K562 (cell line): ENCODE measurements at regions not wholly inside any gene's neighbourhood (a gene's known extent, or its start where the extent isn't known, plus 50 kb on each side); places are given as distances from the start of the nearest gene placed in this dataset.

ENCODE experiments used
- CCNT2 ChIP-seq: IDR thresholded peaks from 2 replicates; pipeline ENCODE4 v1.6.1; 2011; ENCODE audit warnings: borderline replicate concordance, low read depth, mild to moderate bottlenecking, moderate library complexity, mixed read lengths, low read length; ENCODE audit not compliant: insufficient read length; ENCODE audit errors: extremely low read depth
- CREB3L1 ChIP-seq: fragments of 450-650 bp; IDR thresholded peaks from 2 replicates; pipeline ENCODE4 v1.6.1; 2014; ENCODE audit warnings: low read depth, mild to moderate bottlenecking, moderate library complexity, borderline replicate concordance
- ELF1 ChIP-seq: fragments of 200-800 bp; sonication (Bioruptor generic); IDR thresholded peaks from 2 replicates; pipeline ENCODE4 v1.6.1; 2016; ENCODE audit warnings: missing genetic modification characterization, missing compliant biosample characterization
- FOXM1 ChIP-seq, 2 experiments: fragments of 450-650 bp in 1 of 2; sonication (generic) in 1 of 2; formaldehyde crosslinking in 1 of 2; IDR thresholded peaks; 2 replicates each; pipeline versions ENCODE4 v1.6.1 to v1.9.0; 2017 to 2022; ENCODE audit warnings: low read depth in 2 of 2, mild to moderate bottlenecking in 2 of 2, missing genetic modification reagents in 1 of 2, moderate library complexity in 1 of 2
- KLF10 ChIP-seq: fragments of 250-450 bp; sonication (Bioruptor Pico); IDR thresholded peaks from 2 replicates; pipeline ENCODE4 v1.6.1; 2021; ENCODE audit warnings: matching md5 sums
- MAFK ChIP-seq: IDR thresholded peaks from 2 replicates; pipeline ENCODE4 v1.6.1; 2011; ENCODE audit warnings: low read length, improper control_type of control experiment
- NONO ChIP-seq, 2 experiments: fragments of 200-400 bp in 1 of 2; fragments of 450-650 bp in 1 of 2; formaldehyde crosslinking in 1 of 2; IDR thresholded peaks; 2 replicates each; pipeline ENCODE4 v1.6.1; 2017; ENCODE audit warnings: low read depth in 2 of 2, mild to moderate bottlenecking in 2 of 2, moderate library complexity in 2 of 2, low read length in 1 of 2
- ZNF277 ChIP-seq: fragments of 250-450 bp; sonication (Bioruptor Pico); IDR thresholded peaks from 2 replicates; pipeline ENCODE4 v1.8.0; 2022; ENCODE audit warnings: inconsistent platforms, mild to moderate bottlenecking, moderate library complexity, borderline replicate concordance
- ZNF384 ChIP-seq: IDR thresholded peaks from 2 replicates; pipeline ENCODE4 v1.6.1; 2012; ENCODE audit warnings: low read depth, low read length, improper control_type of control experiment
- TF ChIP-seq, protein P1 (sequence below): sonication (generic); formaldehyde crosslinking; IDR thresholded peaks from 2 replicates; pipeline ENCODE4 v1.8.0; 2023; ENCODE audit warnings: mild to moderate bottlenecking, missing genetic modification reagents
- TF ChIP-seq, protein P2 (sequence below): fragments of 450-650 bp; formaldehyde crosslinking; conservative IDR thresholded peaks from 2 replicates; pipeline ENCODE4 v1.4.0; 2022; ENCODE audit warnings: mild to moderate bottlenecking, missing genetic modification characterization

GRCh38 chr6:96700915-96701314 is 136.4 kb downstream of the GPR63 start (continued):
- TF ChIP-seq FOXM1 (IDR thresholded peaks at IDR 0.05; ENCODE audit: low read depth) (no peak), FOXM1 (CRISPR knock-in tag; IDR thresholded peaks at IDR 0.05; ENCODE audit: low read depth) (no peak), KLF10 (CRISPR knock-in tag) (no peak), ZNF384 (no peak), ZNF277 (no peak), CCNT2 (no peak), MAFK (no peak), ELF1 (tag) (no peak), NONO (IDR thresholded peaks at IDR 0.05; ENCODE audit: low read depth in 2 of 2, low read length in 1 of 2) (no peak), CREB3L1 (no peak)
- TF ChIP-seq, protein P1, sequence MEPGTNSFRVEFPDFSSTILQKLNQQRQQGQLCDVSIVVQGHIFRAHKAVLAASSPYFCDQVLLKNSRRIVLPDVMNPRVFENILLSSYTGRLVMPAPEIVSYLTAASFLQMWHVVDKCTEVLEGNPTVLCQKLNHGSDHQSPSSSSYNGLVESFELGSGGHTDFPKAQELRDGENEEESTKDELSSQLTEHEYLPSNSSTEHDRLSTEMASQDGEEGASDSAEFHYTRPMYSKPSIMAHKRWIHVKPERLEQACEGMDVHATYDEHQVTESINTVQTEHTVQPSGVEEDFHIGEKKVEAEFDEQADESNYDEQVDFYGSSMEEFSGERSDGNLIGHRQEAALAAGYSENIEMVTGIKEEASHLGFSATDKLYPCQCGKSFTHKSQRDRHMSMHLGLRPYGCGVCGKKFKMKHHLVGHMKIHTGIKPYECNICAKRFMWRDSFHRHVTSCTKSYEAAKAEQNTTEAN (CRISPR knock-in tag), result no peak
- TF ChIP-seq, protein P2, sequence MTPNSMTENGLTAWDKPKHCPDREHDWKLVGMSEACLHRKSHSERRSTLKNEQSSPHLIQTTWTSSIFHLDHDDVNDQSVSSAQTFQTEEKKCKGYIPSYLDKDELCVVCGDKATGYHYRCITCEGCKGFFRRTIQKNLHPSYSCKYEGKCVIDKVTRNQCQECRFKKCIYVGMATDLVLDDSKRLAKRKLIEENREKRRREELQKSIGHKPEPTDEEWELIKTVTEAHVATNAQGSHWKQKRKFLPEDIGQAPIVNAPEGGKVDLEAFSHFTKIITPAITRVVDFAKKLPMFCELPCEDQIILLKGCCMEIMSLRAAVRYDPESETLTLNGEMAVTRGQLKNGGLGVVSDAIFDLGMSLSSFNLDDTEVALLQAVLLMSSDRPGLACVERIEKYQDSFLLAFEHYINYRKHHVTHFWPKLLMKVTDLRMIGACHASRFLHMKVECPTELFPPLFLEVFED (CRISPR knock-in tag), result no peak
- TF ChIP-seq, all 486 proteins: peak for 0
